A673 (cell line): ENCODE measurements at regions not wholly inside any gene's neighbourhood (a gene's known extent, or its start where the extent isn't known, plus 50 kb on each side); places are given as distances from the start of the nearest gene placed in this dataset.

Source experiments
- BruUV-seq: library from RNA; stranded (reverse); fragments of 400-500 nt; replicated peaks from 2 replicates; lab custom pipeline; 2021; lab: Mats Ljungman, UMichigan
- CTCF ChIA-PET: fragments of 300-600 bp; sonication (Branson Sonifier 250); formaldehyde crosslinking; loops from one replicate; lab custom pipeline; 2022; ENCODE audit warnings: antibody characterized with exemption; lab: Charles Lee
- POLR2A ChIA-PET: fragments of 300-600 bp; sonication (Branson Sonifier 250); formaldehyde crosslinking; loops from one replicate; lab custom pipeline; 2022; ENCODE audit warnings: antibody characterized with exemption; ENCODE audit not compliant: low non-redundant PET; lab: Charles Lee
- DNase-seq: peaks from one replicate; pipeline ENCODE4 v3.0.0-alpha.2; 2015; ENCODE audit warnings: low spot score
- H3K27ac ChIP-seq: fragments of 200-600 bp; sonication (generic); 2 replicates; pipeline ENCODE4 v1.5.1; 2016; ENCODE audit warnings: mixed run types, low read depth, mild to moderate bottlenecking, mixed read lengths, antibody characterized with exemption, low read length; ENCODE audit not compliant: poor library complexity, severe bottlenecking
- H3K27me3 ChIP-seq: fragments of 200-600 bp; sonication (generic); replicated peaks from 2 replicates; pipeline ENCODE4 v1.6.1; 2017; ENCODE audit warnings: mixed run types, low read depth, mild to moderate bottlenecking, mixed read lengths, antibody characterized with exemption, low read length; ENCODE audit not compliant: insufficient read depth, poor library complexity
- H3K36me3 ChIP-seq: fragments of 200-600 bp; sonication (generic); 2 replicates; pipeline ENCODE4 v1.6.1; 2016; ENCODE audit warnings: mixed run types, mild to moderate bottlenecking, mixed read lengths, antibody characterized with exemption, low read length; ENCODE audit not compliant: insufficient read depth, poor library complexity, severe bottlenecking
- H3K4me1 ChIP-seq: fragments of 200-600 bp; sonication (generic); 2 replicates; pipeline ENCODE4 v1.6.1; 2017; ENCODE audit warnings: mixed run types, mild to moderate bottlenecking, mixed read lengths, antibody characterized with exemption, low read length; ENCODE audit not compliant: insufficient read depth, poor library complexity, severe bottlenecking
- H3K4me3 ChIP-seq: fragments of 200-600 bp; sonication (generic); 2 replicates; pipeline ENCODE4 v1.5.1; 2016; ENCODE audit warnings: low read depth, mixed run types, mild to moderate bottlenecking, mixed read lengths, low read length; ENCODE audit not compliant: poor library complexity, severe bottlenecking
- H3K9me3 ChIP-seq: fragments of 200-600 bp; sonication (generic); 2 replicates; pipeline ENCODE4 v1.6.1; 2016; ENCODE audit warnings: mixed run types, low read depth, mild to moderate bottlenecking, mixed read lengths, antibody characterized with exemption, low read length; ENCODE audit not compliant: poor library complexity, severe bottlenecking
- EZH2 ChIP-seq: fragments of 200-600 bp; sonication (generic); IDR thresholded peaks from 2 replicates; pipeline ENCODE4 v1.6.1; 2017; ENCODE audit warnings: borderline replicate concordance, low read depth, mild to moderate bottlenecking, mixed read lengths, antibody characterized with exemption, low read length; ENCODE audit not compliant: poor library complexity, severe bottlenecking
- intact Hi-C: fragments of 100-400 bp; cut with micrococcal nuclease; formaldehyde crosslinking; loops from one replicate; pipeline ENCODE4 v1.10.0; 2022; ENCODE audit not compliant: unreplicated experiment
- TF ChIP-seq, protein P1 (sequence below): fragments of 300-800, 200-600 bp; sonication (generic); conservative IDR thresholded peaks from 2 replicates; pipeline ENCODE4 v1.5.1; 2017; ENCODE audit warnings: low read depth, mild to moderate bottlenecking, antibody characterized with exemption, low read length, moderate library complexity, mixed read lengths

DNA sequence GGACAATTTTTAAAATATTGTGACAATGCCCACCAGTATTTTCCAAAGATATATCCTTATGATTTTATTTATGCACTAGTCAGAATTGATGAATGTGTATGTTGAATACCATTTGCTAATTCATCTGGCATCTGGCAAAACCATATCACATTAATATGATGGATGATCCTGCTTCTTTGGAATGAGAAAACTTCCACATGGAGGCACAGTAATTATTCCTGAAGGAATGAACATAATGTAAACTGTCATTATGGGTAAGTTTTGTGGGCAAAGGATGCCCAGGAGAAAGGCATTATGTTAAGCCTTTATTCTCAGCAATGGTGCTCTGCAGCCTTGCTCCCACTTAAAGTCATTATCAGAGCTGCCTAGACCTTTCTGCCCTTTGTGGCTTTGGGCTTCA is 113.0 kb upstream of the MME start:
- Histone ChIP-seq H3K9me3 (no peaks in the 10 kb centered on the region), H3K4me1 (no peaks in the 10 kb centered on the region), H3K36me3 (no peaks in the 10 kb centered on the region), H3K4me3 (no peak overlapping the region), H3K27me3 (peaks cover 4% of the 10 kb centered on the region), H3K27ac (no peak overlapping the region)
- ChIA-PET CTCF (no interaction called here), POLR2A (no interaction called here)
- intact Hi-C loops = no loop called here
- BruUV-seq = no TSS peak
- no peak for DNase-seq
- no peak for TF ChIP-seq EZH2
- TF ChIP-seq, protein P1, sequence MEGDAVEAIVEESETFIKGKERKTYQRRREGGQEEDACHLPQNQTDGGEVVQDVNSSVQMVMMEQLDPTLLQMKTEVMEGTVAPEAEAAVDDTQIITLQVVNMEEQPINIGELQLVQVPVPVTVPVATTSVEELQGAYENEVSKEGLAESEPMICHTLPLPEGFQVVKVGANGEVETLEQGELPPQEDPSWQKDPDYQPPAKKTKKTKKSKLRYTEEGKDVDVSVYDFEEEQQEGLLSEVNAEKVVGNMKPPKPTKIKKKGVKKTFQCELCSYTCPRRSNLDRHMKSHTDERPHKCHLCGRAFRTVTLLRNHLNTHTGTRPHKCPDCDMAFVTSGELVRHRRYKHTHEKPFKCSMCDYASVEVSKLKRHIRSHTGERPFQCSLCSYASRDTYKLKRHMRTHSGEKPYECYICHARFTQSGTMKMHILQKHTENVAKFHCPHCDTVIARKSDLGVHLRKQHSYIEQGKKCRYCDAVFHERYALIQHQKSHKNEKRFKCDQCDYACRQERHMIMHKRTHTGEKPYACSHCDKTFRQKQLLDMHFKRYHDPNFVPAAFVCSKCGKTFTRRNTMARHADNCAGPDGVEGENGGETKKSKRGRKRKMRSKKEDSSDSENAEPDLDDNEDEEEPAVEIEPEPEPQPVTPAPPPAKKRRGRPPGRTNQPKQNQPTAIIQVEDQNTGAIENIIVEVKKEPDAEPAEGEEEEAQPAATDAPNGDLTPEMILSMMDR = no peak

DNA sequence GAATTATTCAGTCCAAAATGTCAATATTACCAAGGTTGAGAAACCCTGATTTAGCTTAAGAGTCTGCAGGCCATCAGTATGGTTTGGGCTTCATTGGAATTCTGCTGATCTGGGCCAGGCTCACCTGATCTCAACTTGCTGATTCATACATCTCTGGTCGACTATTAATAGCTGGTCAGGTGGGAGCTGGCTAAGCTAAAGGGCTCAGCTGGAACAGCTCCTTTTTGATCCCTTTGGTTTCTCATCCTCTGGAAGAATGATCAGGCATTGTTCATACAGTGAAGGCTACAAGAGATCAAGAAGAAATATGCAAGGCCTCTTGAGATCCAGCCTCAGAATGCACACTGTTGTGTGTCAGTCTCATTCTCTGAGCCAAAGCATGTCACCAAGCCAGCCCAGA is 123.3 kb upstream of the MME start:
- Histone ChIP-seq H3K27me3 (no peaks in the 10 kb centered on the region), H3K4me3 (no peak overlapping the region), H3K4me1 (no peaks in the 10 kb centered on the region), H3K36me3 (no peaks in the 10 kb centered on the region), H3K9me3 (no peaks in the 10 kb centered on the region), H3K27ac (no peak overlapping the region)
- no TSS peak for BruUV-seq
- intact Hi-C loops = no loop called here
- ChIA-PET CTCF (no interaction called here), POLR2A (no interaction called here)
- TF ChIP-seq, protein P1 = no peak
- TF ChIP-seq EZH2 = no peak
- no peak for DNase-seq

DNA sequence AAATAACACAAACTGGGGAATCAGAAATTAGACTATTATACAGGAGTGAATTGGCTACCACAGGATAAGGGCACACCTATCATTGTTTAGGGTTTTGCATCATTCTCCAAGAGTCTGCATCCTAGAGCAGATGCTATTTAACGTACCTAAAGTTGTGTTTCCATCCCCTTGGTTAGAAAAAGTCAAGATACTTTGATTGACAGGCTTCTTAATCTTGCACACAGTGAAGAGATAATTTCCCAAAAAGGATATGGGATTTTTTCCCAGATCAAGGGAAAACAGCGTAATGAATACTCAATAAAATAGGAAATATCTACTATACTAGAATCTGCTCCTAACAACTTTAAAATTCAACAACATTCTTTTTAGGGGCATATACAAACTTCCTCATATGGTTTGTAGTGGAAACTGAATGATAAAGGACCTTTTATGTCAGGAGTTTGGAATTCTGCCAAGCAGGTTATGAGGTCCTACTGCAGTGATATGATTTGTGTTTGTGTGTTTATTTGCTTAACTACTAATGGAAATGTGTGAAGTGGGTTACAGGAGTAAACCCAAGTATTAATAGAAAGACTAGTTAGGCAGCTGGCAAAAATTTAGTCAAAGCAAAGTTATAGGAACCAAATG is 124.1 kb upstream of the MME start:
- no peak overlapping the region for H3K27ac ChIP-seq
- no peaks in the 10 kb centered on the region for H3K36me3 ChIP-seq
- ChIA-PET CTCF (no interaction called here), POLR2A (no interaction called here)
- H3K27me3 ChIP-seq = no peaks in the 10 kb centered on the region
- no TSS peak for BruUV-seq
- intact Hi-C loops = loop anchor here (2.0 kb wide), 1 partner anchor 367 kb away; no protein-coding TSS in a partner anchor
- TF ChIP-seq EZH2 = no peak
- TF ChIP-seq, protein P1 = no peak
- H3K4me3 ChIP-seq = no peak overlapping the region
- no peaks in the 10 kb centered on the region for H3K4me1 ChIP-seq
- H3K9me3 ChIP-seq = no peaks in the 10 kb centered on the region
- no peak for DNase-seq
